A549 (cell line): ENCODE measurements at regions not wholly inside any gene's neighbourhood (a gene's known extent, or its start where the extent isn't known, plus 50 kb on each side); places are given as distances from the start of the nearest gene placed in this dataset.

Experiments
- CBX2 ChIP-seq: fragments of 200-600 bp; sonication (generic); IDR thresholded peaks from 2 replicates; pipeline ENCODE4 v1.6.1; 2016; ENCODE audit warnings: low read depth, mild to moderate bottlenecking, borderline replicate concordance
- CHD4 ChIP-seq: fragments of 200-600 bp; sonication (generic); IDR thresholded peaks from 2 replicates; pipeline ENCODE4 v1.6.1; 2016; ENCODE audit warnings: antibody characterized with exemption, mild to moderate bottlenecking, borderline replicate concordance
- HMGXB4 ChIP-seq: fragments of 250-450 bp; sonication (Bioruptor Pico); IDR thresholded peaks from 2 replicates; pipeline ENCODE4 v1.5.0; 2021; ENCODE audit warnings: mild to moderate bottlenecking, moderate library complexity, borderline replicate concordance
- JUN ChIP-seq, 2 experiments: fragments of >200 bp; sonication (Bioruptor Twin); formaldehyde crosslinking; IDR thresholded peaks; 2 replicates in 1 of 2; 3 replicates in 1 of 2; pipeline ENCODE4 v1.6.1; 2016 to 2017
- POLR2A ChIP-seq: IDR thresholded peaks from 2 replicates; pipeline ENCODE4 v1.6.1; 2012; ENCODE audit warnings: mild to moderate bottlenecking, low read length
- POLR2AphosphoS2 ChIP-seq: conservative IDR thresholded peaks from 2 replicates; pipeline ENCODE4 v1.6.1; 2012; ENCODE audit warnings: low read length, improper control_type of control experiment, inconsistent platforms
- RCOR1 ChIP-seq: fragments of 150-350 bp; IDR thresholded peaks from 2 replicates; pipeline ENCODE4 v1.6.1; 2014; ENCODE audit warnings: antibody characterized with exemption, low read length, low read depth

DNA sequence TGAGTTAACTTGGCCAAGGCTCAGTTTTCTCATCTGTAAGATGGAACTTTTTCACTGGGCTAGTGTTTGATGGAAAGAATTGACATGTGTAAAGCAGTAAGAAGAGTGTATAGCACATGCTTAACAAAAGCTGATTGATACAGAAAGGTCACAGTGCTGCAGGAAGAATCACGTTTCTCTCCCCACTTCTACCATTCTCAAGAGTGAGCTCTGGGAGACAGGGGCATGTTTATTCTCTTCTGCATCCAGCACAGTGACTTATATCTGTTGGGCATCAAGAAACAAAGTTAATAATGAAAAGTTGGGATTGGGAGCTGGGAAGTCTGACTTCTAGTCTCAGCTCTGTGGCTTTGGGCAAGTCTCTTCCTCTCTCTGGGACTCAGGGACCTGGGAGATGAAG is 55.3 kb downstream of the IRX3 start:
- TF ChIP-seq POLR2AphosphoS2, result no peak
- TF ChIP-seq HMGXB4 (CRISPR knock-in tag), result no peak
- TF ChIP-seq JUN (IDR thresholded peaks at IDR 0.05), result no peak
- no peak for TF ChIP-seq CHD4
- TF ChIP-seq CBX2, result no peak
- no peak for TF ChIP-seq POLR2A
- TF ChIP-seq RCOR1, result no peak
